Stimulated activated effector memory CD8-positive, alpha-beta T cell treated with anti-CD3 and anti-CD28 coated beads, Interleukin-12 subunit alpha, Interleukin-12 subunit beta, amount 100 ng/mL, for 72 hours (primary cell): ENCODE measurements at regions not wholly inside any gene's neighbourhood (a gene's known extent, or its start where the extent isn't known, plus 50 kb on each side); places are given as distances from the start of the nearest gene placed in this dataset.

ENCODE experiments used
- ATAC-seq: fragments of 150-1000 bp; cut with Tn5 transposase; 2 replicates; pipeline ENCODE4 v1.10.0; 2021
- DNase-seq, 2 donors: peaks; one replicate each; pipeline ENCODE4 v3.0.0; 2021 to 2022; ENCODE audit warnings: low spot score in 2 of 2
- H3K27ac Mint-ChIP-seq: one replicate; pipeline ENCODE4 v1.8.0; 2022; ENCODE audit warnings: mild to moderate bottlenecking, mixed read lengths
- H3K36me3 Mint-ChIP-seq: one replicate; pipeline ENCODE4 v1.8.0; 2022; ENCODE audit warnings: mild to moderate bottlenecking, mixed read lengths
- H3K4me1 Mint-ChIP-seq: one replicate; pipeline ENCODE4 v1.8.0; 2022; ENCODE audit warnings: mixed read lengths
- H3K4me3 Mint-ChIP-seq: one replicate; pipeline ENCODE4 v1.8.0; 2022; ENCODE audit warnings: mild to moderate bottlenecking, mixed read lengths
- H3K9me3 Mint-ChIP-seq: one replicate; pipeline ENCODE4 v1.8.0; 2022; ENCODE audit warnings: mixed read lengths

- DNase-seq (no peak), ATAC-seq (no peak)
- no peaks in the 10 kb centered on the region for H3K9me3 Mint-ChIP-seq
- H3K4me3 Mint-ChIP-seq, result no peak overlapping the region
- H3K36me3 Mint-ChIP-seq, result no peaks in the 10 kb centered on the region
- H3K4me1 Mint-ChIP-seq, result no peaks in the 10 kb centered on the region
- H3K27ac Mint-ChIP-seq, result no peak overlapping the region
Measured at GRCh38 chr1:101739826-101740330, 256.8 kb downstream of the OLFM3 start.

- Mint-ChIP-seq H3K4me3 (no peak overlapping the region), H3K9me3 (no peaks in the 10 kb centered on the region), H3K36me3 (no peaks in the 10 kb centered on the region)
Measured at GRCh38 chr1:101741910-101742309, 254.8 kb downstream of the OLFM3 start.

DNA sequence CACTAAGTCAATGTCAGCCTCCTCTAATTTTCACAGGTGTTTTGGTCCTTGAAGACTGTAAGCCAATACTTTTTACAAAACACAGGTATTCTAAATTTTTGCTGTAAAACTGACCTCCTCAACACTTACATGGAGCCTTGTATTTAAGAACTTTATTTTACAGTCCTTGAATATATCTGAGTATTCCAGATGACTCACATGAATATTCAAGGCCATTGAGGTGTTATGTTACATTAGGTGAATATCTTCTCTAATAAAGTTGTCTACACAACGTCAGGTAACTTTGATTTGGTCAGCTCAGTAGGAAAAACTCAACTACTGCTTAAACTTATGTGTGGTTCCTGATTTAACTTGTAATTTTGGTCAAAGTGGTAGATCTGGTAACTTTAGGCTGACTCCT, 254.2 kb downstream of the OLFM3 start:
- DNase-seq (no peak), ATAC-seq (no peak)
- Mint-ChIP-seq H3K27ac (no peak overlapping the region), H3K4me3 (no peak overlapping the region), H3K9me3 (no peaks in the 10 kb centered on the region), H3K4me1 (no peaks in the 10 kb centered on the region), H3K36me3 (no peaks in the 10 kb centered on the region)

More at GRCh38 chr1:101741910-101742309, 254.8 kb downstream of the OLFM3 start:
- DNase-seq (no peak), ATAC-seq (no peak)
- Mint-ChIP-seq H3K27ac (no peak overlapping the region), H3K4me1 (no peaks in the 10 kb centered on the region)

DNA sequence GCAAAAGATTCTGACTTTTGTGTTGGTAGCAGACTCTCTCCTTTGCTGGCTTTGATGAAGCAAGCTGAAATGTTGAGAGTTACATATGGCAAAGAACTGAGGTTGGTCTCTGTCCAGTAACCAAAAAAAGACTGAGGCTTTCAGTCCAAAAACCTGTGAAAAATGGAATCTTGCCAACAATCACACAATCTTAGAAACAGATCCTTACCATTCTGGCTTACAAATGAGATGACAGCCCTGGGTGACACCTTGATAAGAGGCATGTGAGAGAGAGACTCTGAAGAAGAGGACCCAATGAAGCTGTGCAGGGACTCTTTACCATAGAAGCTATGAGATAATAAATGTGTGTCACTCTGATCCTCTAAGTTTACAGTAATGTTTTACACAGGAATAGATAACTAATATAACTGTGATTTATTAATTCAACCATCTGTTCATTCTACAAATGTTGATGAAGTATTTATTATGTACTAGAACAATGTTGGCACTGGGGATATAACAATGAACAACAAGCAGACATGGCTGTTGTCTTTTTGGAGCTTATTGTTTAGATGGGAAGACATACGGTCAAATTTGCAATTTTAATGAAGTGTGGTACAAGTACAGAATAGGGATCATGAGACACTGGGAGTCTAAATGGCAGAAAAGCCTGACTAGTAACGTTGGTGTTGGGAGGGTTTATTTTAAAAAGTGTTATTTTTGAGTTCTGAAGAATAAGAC, 251.0 kb downstream of the OLFM3 start:
- no peak overlapping the region for H3K27ac Mint-ChIP-seq
- ATAC-seq, result no peak
- H3K9me3 Mint-ChIP-seq, result no peaks in the 10 kb centered on the region
- H3K4me1 Mint-ChIP-seq, result no peaks in the 10 kb centered on the region
- H3K36me3 Mint-ChIP-seq, result no peaks in the 10 kb centered on the region
- DNase-seq, result no peak
- H3K4me3 Mint-ChIP-seq, result no peak overlapping the region

- Mint-ChIP-seq H3K9me3 (no peaks in the 10 kb centered on the region), H3K4me3 (no peak overlapping the region), H3K27ac (no peak overlapping the region), H3K4me1 (no peaks in the 10 kb centered on the region), H3K36me3 (no peaks in the 10 kb centered on the region)
- no peak for DNase-seq
- ATAC-seq, result no peak
Measured at GRCh38 chr1:101748077-101748476, 248.6 kb downstream of the OLFM3 start.
